NCI-H1092 (cell line): ENCODE measurements at regions not wholly inside any gene's neighbourhood (a gene's known extent, or its start where the extent isn't known, plus 50 kb on each side); places are given as distances from the start of the nearest gene placed in this dataset.

ENCODE experiments used
- DNase-seq: peaks from one replicate; lab custom pipeline; 2025; lab: John Stamatoyannopoulos, UW

DNA sequence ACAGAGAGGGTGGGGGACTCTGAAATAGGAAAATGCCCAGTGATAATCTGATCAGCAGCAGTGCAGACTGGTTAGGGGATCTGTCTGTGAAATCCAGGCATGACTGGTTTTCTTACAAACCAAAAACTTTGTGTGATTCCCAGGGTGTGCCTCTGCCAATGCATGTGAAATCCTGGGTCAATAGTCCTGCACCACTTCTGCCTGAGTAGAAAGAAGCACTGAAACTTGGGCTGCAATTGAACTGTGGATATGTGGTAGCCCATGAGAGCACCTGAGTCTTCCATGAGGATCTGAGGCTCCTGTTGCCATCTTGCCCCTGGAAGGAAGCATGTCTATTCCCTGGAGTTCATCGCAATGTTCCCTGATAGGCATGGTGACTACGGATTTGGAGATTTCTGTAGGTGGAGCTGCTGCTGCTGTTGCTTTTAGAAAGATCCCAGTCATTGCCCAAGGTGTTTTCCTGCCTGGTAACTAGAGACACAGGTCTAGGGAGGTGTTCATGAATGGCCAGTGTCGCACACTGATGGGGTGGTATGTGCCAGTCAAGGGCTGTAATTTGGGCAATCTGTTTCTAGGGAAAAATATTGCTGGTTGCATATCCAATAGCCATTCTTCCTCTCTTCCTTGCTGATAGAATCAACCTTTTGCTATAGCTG, 146.7 kb downstream of the CARTPT start:
- no peak for DNase-seq

DNA sequence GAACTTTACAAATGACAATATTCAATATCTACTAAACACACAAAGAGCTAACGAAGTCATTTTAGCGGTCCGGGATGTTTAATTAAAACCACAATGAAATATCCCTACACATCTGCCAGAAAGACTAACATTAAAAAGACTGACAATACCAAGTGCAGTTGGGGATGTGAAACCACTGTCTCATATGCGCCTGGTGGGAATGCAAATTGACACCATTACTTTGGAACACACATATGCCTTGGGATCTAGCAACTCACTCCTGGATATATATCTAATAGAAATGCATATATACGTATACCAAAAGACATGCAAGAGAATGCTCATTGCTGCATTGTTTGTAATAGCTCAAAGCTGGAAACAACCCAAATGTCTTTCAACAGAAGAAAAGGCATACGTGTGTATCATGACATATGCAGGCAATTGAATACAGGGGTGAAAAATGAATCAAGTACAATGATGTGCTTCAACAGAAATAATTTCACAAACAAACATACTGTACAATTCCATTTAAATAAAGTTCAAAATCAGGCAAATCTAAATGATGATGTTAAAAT, 153.3 kb downstream of the CARTPT start:
- DNase-seq = no peak

DNA sequence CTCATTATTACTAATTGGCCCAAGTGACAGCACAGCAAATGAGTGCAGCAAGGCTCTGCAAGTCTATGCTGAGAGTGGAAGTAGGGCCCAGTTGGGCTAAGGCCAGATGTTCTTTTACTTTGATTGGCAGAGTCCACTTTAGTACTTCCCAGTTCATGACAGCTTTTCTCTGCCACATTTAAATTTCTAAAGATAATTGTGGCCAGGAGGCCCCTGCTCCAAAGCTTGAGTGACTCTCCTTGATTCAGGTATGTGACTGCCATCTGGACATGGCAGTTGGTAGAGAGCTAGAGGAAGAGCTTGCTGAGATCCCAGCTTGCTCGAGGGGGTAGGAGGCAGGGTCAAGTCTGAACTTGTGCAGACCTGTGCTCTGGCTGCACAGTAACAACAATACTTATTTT, 154.1 kb downstream of the CARTPT start:
- no peak for DNase-seq

DNA sequence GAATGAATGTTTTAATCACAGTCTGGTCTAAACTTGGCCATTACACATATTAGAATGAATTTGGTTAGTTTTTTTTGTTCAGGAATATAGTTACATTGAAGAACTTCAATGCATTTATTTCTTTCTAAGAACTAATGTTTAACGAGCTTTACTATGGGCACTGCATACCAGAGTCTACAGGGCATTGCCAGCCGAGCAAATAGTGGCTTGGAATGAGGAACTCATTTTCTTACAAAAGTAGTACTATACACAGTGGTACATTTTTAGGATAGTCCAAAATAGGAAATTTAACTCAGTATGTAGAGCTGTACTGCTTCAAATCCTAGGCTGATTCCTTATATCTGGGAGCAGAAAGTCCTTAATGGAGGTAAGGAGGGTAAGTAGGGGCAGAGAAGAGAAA, 155.4 kb downstream of the CARTPT start:
- no peak for DNase-seq

DNA sequence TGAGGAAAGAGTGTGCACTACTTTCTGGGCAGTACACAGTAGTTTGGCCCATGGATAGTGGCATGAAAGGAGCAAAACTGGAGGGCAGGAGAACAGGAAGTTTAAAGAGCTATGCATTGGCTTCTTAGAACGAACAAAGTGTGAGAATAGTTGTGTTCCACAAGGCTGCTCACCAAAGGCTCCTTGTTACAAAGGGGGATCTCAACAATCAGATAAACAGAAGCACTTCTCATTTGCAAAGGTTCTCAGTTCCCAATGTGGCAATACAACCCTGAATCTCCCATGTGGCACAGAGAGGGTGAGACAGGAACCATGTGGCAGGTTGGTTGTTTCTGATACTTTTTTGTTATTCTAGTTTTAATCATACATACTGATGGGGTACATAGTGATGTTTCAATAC, 158.4 kb downstream of the CARTPT start:
- no peak for DNase-seq

DNA sequence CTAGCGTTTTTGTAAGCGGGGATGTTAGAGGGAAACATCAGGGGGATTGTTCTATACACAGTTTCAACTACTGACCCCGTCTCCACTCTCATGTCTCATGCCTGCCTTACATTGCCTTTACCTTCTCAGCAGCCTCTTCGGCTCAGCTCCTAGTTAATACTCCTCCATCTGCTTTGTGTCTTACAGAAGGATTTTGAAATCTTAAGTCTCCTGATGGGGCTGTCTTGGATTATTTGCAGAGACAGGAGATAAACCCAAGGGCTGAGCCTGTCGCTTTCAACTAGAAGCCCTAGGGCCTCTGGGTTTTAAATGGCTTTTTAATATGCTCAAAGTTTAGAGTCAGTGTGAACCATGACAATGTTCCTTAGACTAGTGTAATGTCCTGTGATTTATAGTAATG, 161.5 kb downstream of the CARTPT start:
- no peak for DNase-seq

DNA sequence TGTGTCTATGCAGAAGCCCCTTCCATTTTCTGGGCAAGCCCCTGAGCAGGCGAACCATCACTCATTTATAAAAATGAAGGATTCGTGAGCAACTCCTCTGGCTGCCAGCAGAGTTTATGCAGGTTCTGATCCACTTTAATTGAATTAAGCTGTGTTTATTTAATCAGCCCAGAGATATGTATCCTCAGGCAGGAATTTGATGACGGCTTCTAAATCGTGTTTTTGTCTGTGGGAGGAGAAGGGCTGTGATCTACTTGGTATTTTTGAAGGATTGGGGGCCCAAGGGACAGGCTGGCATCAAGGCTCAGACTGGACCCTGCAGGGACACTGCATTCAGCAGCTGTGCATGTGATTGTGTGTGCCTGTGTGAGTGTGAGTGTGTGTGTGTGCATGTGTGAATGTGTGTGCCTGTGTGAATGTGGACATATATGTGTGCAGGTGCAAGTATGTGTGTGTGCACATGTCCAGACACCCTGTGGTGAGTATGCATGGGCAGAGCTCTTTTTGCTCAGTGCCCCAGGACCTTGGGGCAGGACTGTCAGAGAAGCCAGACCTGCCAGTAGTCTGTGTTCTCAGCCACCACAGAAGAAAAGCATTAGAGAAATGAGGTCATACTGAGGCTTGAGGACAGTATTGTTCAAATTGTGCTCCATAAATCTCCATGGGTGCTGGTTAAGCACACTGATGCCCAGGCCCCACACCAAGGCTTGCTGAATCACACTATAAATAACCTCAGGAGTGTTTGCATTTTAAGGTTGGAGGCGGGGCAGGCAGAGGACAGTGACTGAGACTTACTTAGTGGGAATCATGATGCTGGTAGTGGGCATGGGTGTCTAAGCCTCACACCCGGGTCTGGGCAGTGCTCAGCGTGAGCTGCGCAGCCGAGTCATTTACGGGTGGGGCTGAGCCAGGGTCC, 164.0 kb downstream of the CARTPT start:
- no peak for DNase-seq

DNA sequence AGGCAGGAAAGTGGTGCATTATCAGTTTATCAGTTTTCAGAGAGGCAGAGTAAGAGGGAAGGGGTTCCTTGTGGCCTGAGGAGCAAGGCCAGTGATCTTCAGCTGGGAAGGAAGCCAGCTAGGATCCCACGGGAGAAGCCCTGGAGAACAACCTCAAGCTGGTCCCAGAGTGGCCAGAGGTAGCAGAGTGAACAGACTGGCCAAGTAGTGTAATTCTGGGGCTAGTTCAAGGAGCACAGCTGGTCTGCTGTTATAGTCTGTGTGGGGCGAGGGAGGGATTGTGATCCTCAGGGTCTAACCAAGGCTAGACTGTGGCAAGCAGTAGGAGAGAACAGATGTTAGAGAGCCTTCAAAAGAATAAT, 164.6 kb downstream of the CARTPT start:
- no peak for DNase-seq

DNA sequence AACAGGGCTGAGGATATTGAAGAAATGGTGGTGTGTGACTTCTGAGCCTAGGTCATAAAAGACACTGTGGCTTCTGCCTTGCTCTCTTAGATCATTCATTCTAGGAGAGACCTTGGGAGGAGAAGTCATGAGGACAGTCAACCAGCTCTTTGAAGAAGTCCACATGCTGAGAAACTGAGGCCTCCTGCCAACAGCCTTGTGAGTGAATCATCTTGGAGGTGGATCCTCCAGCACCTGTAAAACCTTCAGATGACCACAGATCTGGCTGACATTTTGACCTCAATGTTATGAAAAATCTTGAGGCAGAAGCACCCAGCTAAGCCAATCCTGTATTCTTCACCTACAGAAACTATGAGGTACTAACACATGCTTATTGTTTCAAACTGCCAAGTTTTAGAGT, 165.9 kb downstream of the CARTPT start:
- DNase-seq = no peak

DNA sequence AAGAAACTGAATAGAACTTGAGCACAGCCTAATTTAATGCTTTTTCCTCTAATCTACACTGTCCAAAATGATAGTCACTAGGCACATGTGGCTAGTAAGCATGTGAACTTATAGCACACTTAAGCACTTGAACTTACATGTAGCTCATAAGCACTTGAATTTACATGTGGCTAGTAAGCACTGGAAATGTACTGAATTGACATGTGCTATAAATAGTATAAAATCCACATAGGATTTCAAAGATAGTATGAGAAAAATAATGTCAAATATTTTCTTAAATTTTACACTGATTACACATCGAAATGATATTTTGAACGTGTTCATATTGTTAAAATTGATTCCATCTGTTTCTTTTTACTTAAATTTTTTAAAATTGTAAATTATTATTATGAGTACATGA, 167.3 kb downstream of the CARTPT start:
- DNase-seq = no peak

DNA sequence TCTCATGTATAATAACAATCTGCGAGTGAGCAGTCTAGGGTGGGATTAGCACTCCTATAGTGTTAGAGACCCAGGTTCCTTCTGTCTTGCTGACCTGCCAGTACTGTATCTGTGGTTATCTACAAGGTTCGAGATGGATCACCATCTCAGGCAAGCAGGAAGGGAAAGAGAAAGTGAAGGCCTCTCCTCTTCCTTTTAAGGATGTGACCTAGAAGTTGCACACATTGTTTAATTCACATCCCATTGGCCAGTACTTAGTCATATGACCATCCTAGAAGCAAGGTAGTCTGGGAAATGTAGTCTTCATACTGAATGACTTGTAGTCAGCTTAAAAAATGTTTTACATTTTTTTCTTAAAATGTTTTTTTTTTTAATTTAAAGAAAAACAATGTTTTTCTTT, 168.6 kb downstream of the CARTPT start:
- DNase-seq = no peak

DNA sequence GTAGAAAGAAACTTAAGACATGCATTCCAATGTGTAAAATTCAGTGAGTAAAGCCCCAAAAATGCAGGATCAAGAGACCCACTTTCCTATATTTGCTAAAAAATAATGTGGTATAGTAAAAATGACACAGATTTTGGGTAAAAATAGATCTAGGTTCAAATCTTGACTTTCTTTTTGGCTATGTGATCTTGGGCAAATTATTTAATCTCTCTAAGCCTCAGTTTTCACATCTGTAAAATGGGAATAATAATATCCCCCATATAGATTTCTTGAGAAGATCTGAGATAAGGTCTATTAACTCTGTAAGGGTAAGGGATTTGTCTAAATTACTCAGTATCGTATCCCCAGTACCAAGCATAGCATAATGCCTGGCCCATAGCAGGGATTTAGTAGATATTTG, 172.3 kb downstream of the CARTPT start:
- DNase-seq = no peak

DNA sequence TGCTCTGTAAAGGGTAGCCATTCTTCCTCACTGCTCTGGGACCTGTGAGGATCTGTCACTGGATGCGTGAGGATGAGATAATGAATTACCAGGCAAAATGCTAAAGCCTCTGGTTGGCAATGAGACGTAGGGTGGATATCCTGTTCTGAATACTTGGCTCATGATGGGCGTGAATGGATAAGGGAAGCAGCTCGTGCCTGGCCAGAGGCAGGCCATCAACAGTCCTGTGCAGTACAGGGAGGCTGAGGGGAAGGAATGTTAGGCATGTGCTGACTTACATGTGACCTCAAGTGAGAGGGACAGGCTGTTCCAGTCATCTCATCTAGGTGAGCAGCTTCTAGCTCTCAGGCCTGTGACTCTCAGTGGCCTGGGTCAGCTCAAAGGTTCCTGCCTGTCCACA, 172.8 kb downstream of the CARTPT start:
- DNase-seq = no peak

DNA sequence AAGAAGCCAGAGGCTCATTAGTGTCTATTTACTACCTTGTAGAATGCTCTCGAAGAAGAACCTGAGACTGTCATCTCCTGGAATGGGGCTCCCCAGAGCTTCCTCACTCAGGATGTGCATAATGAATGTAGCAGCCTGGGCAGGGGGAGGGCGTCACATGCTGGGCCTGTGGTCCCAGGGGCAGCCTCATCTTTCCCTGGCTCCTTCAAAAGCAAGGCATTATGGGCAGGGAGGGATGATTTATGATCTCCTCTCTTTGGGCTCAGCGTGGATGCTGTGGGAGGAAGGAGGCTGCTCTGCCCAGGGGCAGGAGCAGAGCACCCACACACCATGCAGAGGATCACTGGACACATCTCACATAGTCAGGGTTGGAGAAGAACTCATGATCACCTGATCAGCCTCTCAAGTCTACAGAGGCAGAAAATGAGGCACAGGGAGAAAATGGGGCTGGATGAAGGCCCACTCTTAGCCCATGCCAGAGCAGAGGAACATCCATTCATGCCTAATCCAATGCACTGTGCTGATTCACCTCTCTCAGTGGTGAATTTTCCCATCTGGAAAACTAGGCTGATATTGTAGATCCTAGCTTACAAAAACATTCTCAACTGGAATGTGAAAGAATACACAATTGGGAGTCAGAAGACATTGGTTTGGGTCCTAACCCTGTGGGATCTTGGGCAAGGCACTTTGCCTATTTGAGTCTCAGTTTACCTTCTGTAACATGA, 173.7 kb downstream of the CARTPT start:
- DNase-seq = no peak

DNA sequence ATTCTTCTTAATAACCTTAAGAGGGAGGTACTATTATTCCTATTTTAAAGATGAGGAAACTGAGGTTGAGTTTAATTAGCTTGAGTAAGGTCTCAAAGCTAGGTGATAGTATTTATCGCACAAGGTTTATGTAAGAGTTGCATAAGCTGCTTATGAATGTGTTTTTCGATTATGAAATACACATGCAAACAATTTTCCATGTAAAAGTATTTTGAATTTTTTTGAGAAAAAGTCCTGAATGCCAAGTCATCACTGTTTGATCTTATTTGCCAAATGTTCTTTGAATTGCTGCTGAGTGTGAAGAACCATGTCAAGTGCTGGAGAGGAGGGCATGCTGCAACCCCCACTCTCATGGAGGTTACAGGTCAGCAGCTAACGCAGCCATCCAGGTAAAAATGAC, 174.4 kb downstream of the CARTPT start:
- no peak for DNase-seq

DNA sequence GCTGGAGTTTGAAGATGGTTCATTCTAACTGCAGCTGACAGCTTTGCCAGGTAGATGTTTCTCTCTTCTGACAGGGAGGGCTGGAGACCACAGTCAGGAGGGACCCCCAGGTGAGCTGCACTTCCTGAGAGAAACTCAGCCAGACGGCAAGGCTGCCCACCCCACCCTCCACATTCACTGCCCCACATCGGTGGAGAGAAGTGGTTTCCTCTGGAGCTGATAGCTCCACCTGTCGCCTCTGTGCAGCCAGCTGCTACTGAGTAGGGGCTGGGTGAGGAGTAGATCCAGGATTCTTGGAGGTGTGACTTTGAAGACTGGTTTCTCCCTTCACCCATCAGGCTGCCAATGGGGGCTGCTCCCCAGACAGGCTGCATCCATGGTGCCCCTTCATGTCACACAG, 175.0 kb downstream of the CARTPT start:
- DNase-seq = no peak

DNA sequence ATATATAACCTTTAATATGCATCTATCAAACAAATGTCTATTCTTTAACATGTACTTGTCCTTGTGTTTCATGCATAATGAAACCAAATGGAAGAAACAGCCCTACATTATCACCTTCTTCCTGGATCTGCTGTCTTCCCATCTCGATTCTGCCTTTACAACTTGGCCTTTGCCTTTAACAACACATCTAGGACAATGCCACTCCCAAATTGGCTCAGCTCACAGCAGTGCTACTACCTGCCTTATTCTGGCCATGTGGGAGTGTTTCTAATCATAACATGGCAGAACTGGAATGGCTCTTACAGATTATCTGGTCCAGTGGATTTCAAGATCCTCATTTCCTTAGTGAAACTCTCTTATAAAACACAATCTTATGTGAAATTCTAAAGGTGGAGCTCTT, 176.5 kb downstream of the CARTPT start:
- DNase-seq = no peak

DNA sequence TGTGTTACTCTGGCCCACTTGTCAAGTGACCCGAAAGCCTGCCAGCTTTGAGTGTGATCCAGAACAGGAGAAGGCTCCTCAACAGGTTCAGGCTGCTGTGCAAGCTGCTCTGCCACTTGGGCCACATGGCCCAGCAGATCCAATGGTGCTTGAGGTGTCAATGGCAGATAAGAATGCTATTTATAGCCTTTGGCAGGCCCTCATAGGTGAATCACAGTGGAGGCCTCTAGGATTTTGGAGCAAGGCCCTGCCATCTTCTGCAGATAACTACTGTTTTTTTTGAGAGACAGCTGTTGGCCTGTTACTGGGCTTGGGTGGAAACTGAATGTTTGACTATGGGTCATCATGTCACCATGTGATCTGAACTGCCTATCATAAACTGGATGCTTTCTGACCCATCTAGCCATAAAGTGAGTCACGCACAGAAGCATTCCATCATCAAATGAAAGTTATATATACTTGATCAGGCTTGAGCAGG, 180.8 kb downstream of the CARTPT start:
- no peak for DNase-seq

DNA sequence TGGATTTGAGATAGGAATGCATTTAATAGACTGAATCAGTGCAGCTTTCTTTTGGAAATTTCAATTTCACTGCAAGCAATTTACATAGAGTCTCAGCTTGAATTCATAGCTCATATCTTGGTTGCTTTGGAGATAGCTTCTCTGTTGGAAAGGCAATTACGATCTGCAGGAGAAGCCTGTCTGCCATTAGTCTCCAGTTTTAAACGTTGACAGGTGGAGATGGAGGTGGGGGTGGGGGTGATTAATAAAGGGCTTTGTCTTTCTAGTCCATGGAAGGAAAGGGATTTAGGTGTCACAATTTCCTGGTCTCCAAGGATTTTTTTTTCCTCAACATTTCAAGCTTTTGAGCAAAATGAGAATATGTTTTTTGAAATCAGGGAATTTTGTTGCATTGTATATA, 184.7 kb downstream of the CARTPT start:
- DNase-seq = no peak

DNA sequence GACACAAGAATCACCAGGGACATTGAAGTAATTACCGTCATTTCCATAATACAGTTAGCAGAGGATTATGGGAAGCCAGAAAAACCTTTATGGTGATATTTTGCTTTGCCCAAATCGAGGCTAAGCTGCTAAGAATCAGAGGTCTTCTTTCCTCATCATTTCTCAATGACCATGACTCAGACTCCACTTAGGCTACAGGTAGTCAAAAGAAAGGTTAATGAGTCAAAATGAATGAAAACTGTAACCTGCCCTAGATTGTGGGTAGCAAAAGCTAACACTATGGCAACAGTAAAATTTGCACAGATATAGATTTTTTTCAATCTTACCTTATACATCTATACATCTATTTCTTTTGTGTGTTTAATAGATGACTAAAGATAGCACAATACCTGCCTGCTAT, 185.8 kb downstream of the CARTPT start:
- no peak for DNase-seq

DNA sequence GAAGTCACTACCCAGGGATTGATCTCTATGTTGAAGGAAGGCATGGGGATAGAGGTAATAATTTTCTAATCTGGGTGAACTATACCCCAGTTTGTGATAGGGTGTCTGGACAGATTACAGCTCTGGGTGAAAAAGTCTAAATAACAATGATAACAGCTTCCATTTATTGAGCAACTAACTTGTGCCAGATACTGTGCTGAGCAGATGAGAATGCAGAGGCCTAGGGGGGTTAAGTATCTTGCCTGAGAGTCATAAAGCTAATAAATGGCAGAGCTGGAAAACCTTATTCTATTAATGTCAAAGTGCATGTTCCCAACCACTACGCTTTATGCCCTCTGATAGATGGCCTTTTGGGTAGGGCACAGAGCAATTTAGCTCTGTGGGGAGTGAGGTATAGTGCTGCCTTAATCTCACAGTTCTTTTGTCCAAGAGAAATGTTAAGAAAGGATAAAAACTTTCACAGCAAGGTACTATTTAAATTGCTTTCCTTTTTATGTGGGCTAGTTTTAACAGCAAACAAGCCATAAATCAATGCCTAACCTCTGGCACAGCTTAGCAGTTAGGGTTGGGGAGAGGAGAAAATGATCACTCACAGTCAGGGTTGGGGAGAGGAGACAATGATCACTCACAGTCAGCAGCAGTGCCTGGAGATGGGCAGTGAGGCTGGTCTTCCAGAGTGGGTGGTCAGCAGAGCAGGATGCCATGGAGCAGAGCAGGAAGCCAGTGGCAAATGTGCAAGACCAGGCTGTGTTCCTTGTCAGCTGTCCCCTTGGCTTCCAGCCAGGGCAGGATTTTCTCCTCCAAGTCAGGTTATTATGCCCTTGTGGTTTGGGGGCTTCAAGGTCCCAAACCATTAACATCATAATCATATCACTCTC, 187.0 kb downstream of the CARTPT start:
- DNase-seq = no peak
